Activated CD4-positive, alpha-beta memory T cell treated with anti-CD3 and anti-CD28 coated beads, Interleukin-2, amount 10 ng/mL, durations not matched to agents 7 days and 5 days (primary cell): ENCODE measurements at regions not wholly inside any gene's neighbourhood (a gene's known extent, or its start where the extent isn't known, plus 50 kb on each side); places are given as distances from the start of the nearest gene placed in this dataset.
"Not testable (repeated sequence)": the region's sequence is repeated elsewhere in the genome, so short reads cannot be mapped to it uniquely, and the experiment has no call there.

ENCODE experiments used
- CTCF ChIA-PET: fragments of 350-600 bp; sonication (Branson Sonifier 250); formaldehyde crosslinking; loops from one replicate; lab custom pipeline; 2021; ENCODE audit warnings: antibody characterized with exemption, inconsistent platforms; lab: Charles Lee
- POLR2A ChIA-PET: fragments of 350-600 bp; sonication (Branson Sonifier 250); formaldehyde crosslinking; loops from one replicate; lab custom pipeline; 2021; ENCODE audit warnings: antibody characterized with exemption; lab: Charles Lee
- DNase-seq: peaks from one replicate; pipeline ENCODE4 v3.0.0-alpha.2; 2020
- H3K27ac Mint-ChIP-seq: one replicate; pipeline ENCODE4 v1.8.0; 2021; ENCODE audit warnings: mild to moderate bottlenecking, mixed read lengths
- H3K27me3 Mint-ChIP-seq: one replicate; pipeline ENCODE4 v1.8.0; 2021; ENCODE audit warnings: mixed read lengths
- H3K36me3 Mint-ChIP-seq: one replicate; pipeline ENCODE4 v1.8.0; 2021; ENCODE audit warnings: low read depth, mixed read lengths
- H3K4me1 Mint-ChIP-seq: one replicate; pipeline ENCODE4 v1.8.0; 2021; ENCODE audit warnings: mixed read lengths
- H3K4me3 Mint-ChIP-seq: one replicate; pipeline ENCODE4 v1.8.0; 2021; ENCODE audit warnings: mild to moderate bottlenecking, mixed read lengths
- H3K9me3 Mint-ChIP-seq: one replicate; pipeline ENCODE4 v1.8.0; 2021; ENCODE audit warnings: mixed read lengths

GRCh38 chr10:55746002-55746401 is 615.1 kb downstream of the ZWINT start:
- Mint-ChIP-seq H3K27ac (no peak overlapping the region), H3K4me1 (no peaks in the 10 kb centered on the region)

GRCh38 chr10:55742487-55742886 is 618.6 kb downstream of the ZWINT start:
- Mint-ChIP-seq H3K27me3 (no peaks in the 10 kb centered on the region), H3K27ac (no peak overlapping the region), H3K36me3 (no peaks in the 10 kb centered on the region), H3K4me3 (no peak overlapping the region), H3K9me3 (peaks cover 6% of the 10 kb centered on the region), H3K4me1 (no peaks in the 10 kb centered on the region)
- no peak for DNase-seq
- ChIA-PET POLR2A (no interaction called here), CTCF (no interaction called here)

More at GRCh38 chr10:55746002-55746401, 615.1 kb downstream of the ZWINT start:
- no peaks in the 10 kb centered on the region for H3K36me3 Mint-ChIP-seq
- ChIA-PET POLR2A (no interaction called here), CTCF (no interaction called here)
- no peak overlapping the region for H3K4me3 Mint-ChIP-seq
- peaks cover 8% of the 10 kb centered on the region for H3K9me3 Mint-ChIP-seq
- no peak for DNase-seq
- no peaks in the 10 kb centered on the region for H3K27me3 Mint-ChIP-seq

- H3K27ac Mint-ChIP-seq, H3K36me3 Mint-ChIP-seq, DNase-seq, H3K9me3 Mint-ChIP-seq, H3K4me3 Mint-ChIP-seq, H3K4me1 Mint-ChIP-seq, POLR2A ChIA-PET, H3K27me3 Mint-ChIP-seq: not testable (repeated sequence)
- CTCF ChIA-PET, result interaction anchor here (0.6 kb wide), 1 partner anchor 1783 kb away, joined by 3 read pairs; no protein-coding TSS in a partner anchor
Measured at GRCh38 chr10:55740767-55741166, 620.3 kb downstream of the ZWINT start.

DNA sequence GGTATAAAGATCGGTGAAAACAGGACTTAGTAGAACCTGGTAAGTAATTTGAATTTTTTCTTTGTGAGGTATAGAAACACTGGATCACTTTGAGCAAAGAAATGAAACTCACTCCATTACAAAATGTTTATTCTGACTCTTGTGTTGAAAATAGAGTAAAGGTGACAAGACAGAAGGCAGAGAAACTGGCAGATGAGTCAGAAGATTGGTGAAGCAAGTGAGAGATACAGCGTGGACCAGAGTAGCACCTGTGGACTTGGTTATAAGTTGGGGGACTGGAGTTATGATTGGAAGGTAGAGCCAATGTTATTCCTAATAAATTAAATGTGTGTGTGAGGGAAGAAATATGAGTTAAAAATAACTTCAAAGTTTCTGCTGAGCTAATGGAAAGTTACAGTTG is 620.9 kb downstream of the ZWINT start:
- POLR2A ChIA-PET, result no interaction called here
- CTCF ChIA-PET, result interaction anchor here (0.6 kb wide), 1 partner anchor 1783 kb away, joined by 3 read pairs; no protein-coding TSS in a partner anchor

GRCh38 chr10:55734112-55734511 is 626.9 kb downstream of the ZWINT start:
- no peaks in the 10 kb centered on the region for H3K4me1 Mint-ChIP-seq
- H3K4me3 Mint-ChIP-seq, result no peak overlapping the region
- H3K36me3 Mint-ChIP-seq, result no peaks in the 10 kb centered on the region
- CTCF ChIA-PET, result no interaction called here
- no peak overlapping the region for H3K27ac Mint-ChIP-seq
- no peak for DNase-seq
- POLR2A ChIA-PET, result no interaction called here
- peaks cover 4% of the 10 kb centered on the region for H3K9me3 Mint-ChIP-seq
- no peaks in the 10 kb centered on the region for H3K27me3 Mint-ChIP-seq

More for the DNA sequence above, 620.9 kb downstream of the ZWINT start:
- H3K4me1 Mint-ChIP-seq, result no peaks in the 10 kb centered on the region
- H3K9me3 Mint-ChIP-seq, result no peaks in the 10 kb centered on the region
- H3K36me3 Mint-ChIP-seq, result no peaks in the 10 kb centered on the region
- H3K4me3 Mint-ChIP-seq, result no peak overlapping the region
- no peak overlapping the region for H3K27ac Mint-ChIP-seq
- DNase-seq, result no peak
- H3K27me3 Mint-ChIP-seq, result no peaks in the 10 kb centered on the region

GRCh38 chr10:55704950-55705349 is 656.1 kb downstream of the ZWINT start:
- Mint-ChIP-seq H3K9me3 (peaks cover 3% of the 10 kb centered on the region), H3K27ac (no peak overlapping the region), H3K4me3 (no peak overlapping the region), H3K4me1 (no peaks in the 10 kb centered on the region), H3K36me3 (no peaks in the 10 kb centered on the region), H3K27me3 (no peaks in the 10 kb centered on the region)
- POLR2A ChIA-PET, result no interaction called here
- CTCF ChIA-PET, result no interaction called here
- DNase-seq, result no peak

DNA sequence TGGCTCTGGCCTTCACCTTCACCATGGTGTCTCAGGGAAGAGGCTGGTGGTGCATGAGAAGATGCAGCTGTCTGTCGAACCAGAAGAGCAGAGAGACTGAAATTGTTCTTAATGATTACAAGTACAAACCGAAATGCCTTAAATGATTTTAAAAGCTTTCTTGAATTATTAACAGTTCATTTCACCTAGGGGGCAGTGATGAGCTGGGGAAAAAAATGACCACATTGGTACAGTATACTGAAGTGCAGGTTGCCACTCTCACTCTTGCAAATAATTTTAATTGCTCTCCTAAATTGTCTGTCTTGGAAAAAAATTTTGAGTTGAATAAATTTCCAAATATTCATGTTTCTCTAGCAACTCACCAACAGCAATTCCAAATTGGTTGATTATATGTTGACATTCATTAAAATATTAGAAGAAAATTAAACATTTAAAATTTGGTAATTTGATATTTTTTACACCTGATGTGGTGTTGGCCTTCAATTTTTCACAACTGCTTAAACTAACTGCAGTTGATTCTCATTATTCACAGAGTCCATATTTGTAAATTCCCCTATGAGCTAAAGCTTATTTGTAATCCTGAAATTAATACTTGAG is 692.6 kb downstream of the ZWINT start:
- Mint-ChIP-seq H3K36me3 (no peaks in the 10 kb centered on the region), H3K4me1 (no peaks in the 10 kb centered on the region), H3K9me3 (peaks cover 10% of the 10 kb centered on the region), H3K4me3 (no peak overlapping the region), H3K27me3 (no peaks in the 10 kb centered on the region), H3K27ac (no peak overlapping the region)
- DNase-seq, result no peak
- POLR2A ChIA-PET, result no interaction called here
- CTCF ChIA-PET, result no interaction called here

GRCh38 chr10:55653531-55653930 is 707.5 kb downstream of the ZWINT start:
- Mint-ChIP-seq H3K27ac (no peak overlapping the region), H3K4me3 (no peak overlapping the region), H3K27me3 (no peaks in the 10 kb centered on the region), H3K9me3 (peaks cover 8% of the 10 kb centered on the region), H3K4me1 (no peaks in the 10 kb centered on the region), H3K36me3 (no peaks in the 10 kb centered on the region)
- no peak for DNase-seq
- ChIA-PET CTCF (no interaction called here), POLR2A (no interaction called here)

- H3K9me3 Mint-ChIP-seq, result peaks cover 3% of the 10 kb centered on the region
- no peaks in the 10 kb centered on the region for H3K27me3 Mint-ChIP-seq
- ChIA-PET POLR2A (no interaction called here), CTCF (no interaction called here)
- H3K27ac Mint-ChIP-seq, result no peak overlapping the region
- no peaks in the 10 kb centered on the region for H3K4me1 Mint-ChIP-seq
- no peak for DNase-seq
- H3K4me3 Mint-ChIP-seq, result no peak overlapping the region
- no peaks in the 10 kb centered on the region for H3K36me3 Mint-ChIP-seq
Measured at GRCh38 chr10:55641601-55642000, 719.5 kb downstream of the ZWINT start.

GRCh38 chr10:55631071-55631654 is 729.9 kb downstream of the ZWINT start:
- peaks cover 2% of the 10 kb centered on the region for H3K4me1 Mint-ChIP-seq
- no peak for DNase-seq
- H3K27me3 Mint-ChIP-seq, result peaks cover 16% of the 10 kb centered on the region
- H3K9me3 Mint-ChIP-seq, result no peaks in the 10 kb centered on the region
- no peak overlapping the region for H3K27ac Mint-ChIP-seq
- no peaks in the 10 kb centered on the region for H3K36me3 Mint-ChIP-seq
- H3K4me3 Mint-ChIP-seq, result no peak overlapping the region
- POLR2A ChIA-PET, result no interaction called here
- CTCF ChIA-PET, result no interaction called here

GRCh38 chr10:55630491-55631056 is 730.5 kb downstream of the ZWINT start:
- Mint-ChIP-seq H3K4me3 (no peak overlapping the region), H3K9me3 (no peaks in the 10 kb centered on the region), H3K4me1 (peaks cover 2% of the 10 kb centered on the region), H3K27me3 (peaks cover 16% of the 10 kb centered on the region), H3K27ac (no peak overlapping the region), H3K36me3 (no peaks in the 10 kb centered on the region)
- ChIA-PET POLR2A (no interaction called here), CTCF (no interaction called here)
- DNase-seq, result no peak

GRCh38 chr10:55629793-55630490 is 731.1 kb downstream of the ZWINT start:
- POLR2A ChIA-PET, result no interaction called here
- H3K4me3 Mint-ChIP-seq, result no peak overlapping the region
- no peak overlapping the region for H3K27ac Mint-ChIP-seq

GRCh38 chr10:55628260-55628701 is 732.8 kb downstream of the ZWINT start:
- no peak for DNase-seq
- Mint-ChIP-seq H3K36me3 (no peaks in the 10 kb centered on the region), H3K27ac (no peak overlapping the region), H3K27me3 (peaks cover 16% of the 10 kb centered on the region), H3K4me1 (peaks cover 2% of the 10 kb centered on the region), H3K9me3 (no peaks in the 10 kb centered on the region), H3K4me3 (no peak overlapping the region)
- ChIA-PET POLR2A (no interaction called here), CTCF (interaction anchor here (0.6 kb wide), 1 partner anchor 1430 kb away, joined by 4 read pairs; no protein-coding TSS in a partner anchor)

More at GRCh38 chr10:55629793-55630490, 731.1 kb downstream of the ZWINT start:
- CTCF ChIA-PET, result no interaction called here
- DNase-seq, result no peak
- Mint-ChIP-seq H3K9me3 (no peaks in the 10 kb centered on the region), H3K27me3 (peaks cover 16% of the 10 kb centered on the region), H3K36me3 (no peaks in the 10 kb centered on the region), H3K4me1 (peaks cover 2% of the 10 kb centered on the region)
